Thymus (tissue), 11 donors: ENCODE measurements at regions not wholly inside any gene's neighbourhood (a gene's known extent, or its start where the extent isn't known, plus 50 kb on each side); places are given as distances from the start of the nearest gene placed in this dataset.

Experiments
- DNase-seq, 9 donors: peaks; one replicate each; pipeline ENCODE4 v3.0.0-alpha.2; 2013; ENCODE audit warnings: low spot score in 9 of 9, low read depth in 6 of 9, missing footprints in 1 of 9
- H3K27ac ChIP-seq, 2 donors: one replicate each; pipeline ENCODE4 v1.5.1; 2013; ENCODE audit warnings: control low read depth in 1 of 2, low read depth in 1 of 2, low read length in 1 of 2, mild to moderate bottlenecking in 1 of 2, moderate library complexity in 1 of 2
- H3K27me3 ChIP-seq, 2 donors: one replicate each; pipeline ENCODE4 v1.5.1; 2013; ENCODE audit warnings: low read length in 1 of 2; ENCODE audit not compliant: control insufficient read depth in 2 of 2, insufficient read depth in 1 of 2
- H3K36me3 ChIP-seq, 2 donors: one replicate each; pipeline ENCODE4 v1.5.1; 2013; ENCODE audit warnings: low read length in 1 of 2, mild to moderate bottlenecking in 1 of 2, moderate library complexity in 1 of 2; ENCODE audit not compliant: control insufficient read depth in 2 of 2, insufficient read depth in 2 of 2
- H3K4me1 ChIP-seq, 2 donors: one replicate each; pipeline ENCODE4 v1.5.1; 2013; ENCODE audit warnings: low read length in 2 of 2; ENCODE audit not compliant: control insufficient read depth in 2 of 2, insufficient read depth in 2 of 2
- H3K4me3 ChIP-seq, 2 donors: one replicate each; pipeline ENCODE4 v1.5.1; 2013; ENCODE audit warnings: low read length in 2 of 2, control low read depth in 1 of 2, mild to moderate bottlenecking in 1 of 2
- H3K9me3 ChIP-seq, 2 donors: one replicate each; pipeline ENCODE4 v1.5.1; 2013; ENCODE audit warnings: low read length in 1 of 2, mild to moderate bottlenecking in 1 of 2; ENCODE audit not compliant: control insufficient read depth in 2 of 2, insufficient read depth in 1 of 2
- WGBS: extraction: QIAGEN DNeasy Blood & Tissue Kit; methylation state at CpG from one replicate; pipeline ENCODE4 v1.1.7; 2013; 5-methylcytosine and 5-hydroxymethylcytosine counted together
- donor health status: healthy.

- no peaks in the 10 kb centered on the region for H3K9me3 ChIP-seq
- H3K36me3 ChIP-seq: no peaks in the 10 kb centered on the region
- H3K27me3 ChIP-seq: peaks cover 0 to 2% of the 10 kb centered on the region in 2 donors
- H3K4me3 ChIP-seq: no peak overlapping the region
- H3K4me1 ChIP-seq: no peaks in the 10 kb centered on the region
- no peak overlapping the region for H3K27ac ChIP-seq
- no peak for DNase-seq
- WGBS: 84% methylated on average over 11 of the region's 11 CpGs
These were observed 265.9 kb upstream of the ZMIZ1 start for GRCh38 chr10:78802866-78803265.

DNA sequence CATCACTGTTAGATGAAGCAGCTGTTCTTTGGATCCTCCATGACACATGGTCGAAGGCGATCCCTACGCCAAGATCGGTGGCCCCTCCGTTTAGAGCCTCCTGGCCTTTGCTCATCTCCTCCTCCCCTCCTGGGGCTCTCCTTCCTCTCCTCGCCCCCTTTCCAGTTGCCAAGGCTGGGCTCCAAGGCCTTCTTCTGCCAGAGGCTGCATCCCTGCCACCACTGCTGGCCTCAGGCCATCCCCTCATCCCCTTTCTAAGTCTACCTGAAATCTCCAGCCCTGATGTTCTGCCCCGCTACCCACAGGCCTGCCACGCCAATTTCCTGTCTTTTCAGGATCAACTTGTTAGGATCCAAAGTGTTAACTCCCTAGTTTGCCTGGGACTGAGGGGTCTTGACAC lies 265.1 kb upstream of the ZMIZ1 start:
- no peak overlapping the region for H3K27ac ChIP-seq
- WGBS: 96% methylated on average over 8 of the region's 8 CpGs
- no peaks in the 10 kb centered on the region for H3K4me1 ChIP-seq

GRCh38 chr10:78804411-78805032 lies 264.2 kb upstream of the ZMIZ1 start:
- no peaks in the 10 kb centered on the region for H3K4me1 ChIP-seq
- no peak overlapping the region for H3K4me3 ChIP-seq
- H3K27ac ChIP-seq: no peak overlapping the region
- 91% methylated on average over 7 of the region's 7 CpGs for WGBS
- peaks cover 0 to 2% of the 10 kb centered on the region in 2 donors for H3K27me3 ChIP-seq
- no peaks in the 10 kb centered on the region for H3K36me3 ChIP-seq
- no peak for DNase-seq
- H3K9me3 ChIP-seq: no peaks in the 10 kb centered on the region

More for the DNA sequence above, 265.1 kb upstream of the ZMIZ1 start:
- no peak overlapping the region for H3K4me3 ChIP-seq
- H3K27me3 ChIP-seq: peaks cover 0 to 2% of the 10 kb centered on the region in 2 donors
- DNase-seq: no peak
- no peaks in the 10 kb centered on the region for H3K36me3 ChIP-seq
- H3K9me3 ChIP-seq: no peaks in the 10 kb centered on the region

- Histone ChIP-seq H3K36me3 (no peaks in the 10 kb centered on the region), H3K4me3 (no peak overlapping the region), H3K27ac (no peak overlapping the region), H3K4me1 (no peaks in the 10 kb centered on the region), H3K27me3 (no peaks in the 10 kb centered on the region), H3K9me3 (no peaks in the 10 kb centered on the region)
- peak in 1 of 9 donors; percentile 13 for DNase-seq
- 84% methylated on average over 6 of the region's 6 CpGs for WGBS
These were observed 263.6 kb upstream of the ZMIZ1 start for GRCh38 chr10:78805176-78805575.

DNA sequence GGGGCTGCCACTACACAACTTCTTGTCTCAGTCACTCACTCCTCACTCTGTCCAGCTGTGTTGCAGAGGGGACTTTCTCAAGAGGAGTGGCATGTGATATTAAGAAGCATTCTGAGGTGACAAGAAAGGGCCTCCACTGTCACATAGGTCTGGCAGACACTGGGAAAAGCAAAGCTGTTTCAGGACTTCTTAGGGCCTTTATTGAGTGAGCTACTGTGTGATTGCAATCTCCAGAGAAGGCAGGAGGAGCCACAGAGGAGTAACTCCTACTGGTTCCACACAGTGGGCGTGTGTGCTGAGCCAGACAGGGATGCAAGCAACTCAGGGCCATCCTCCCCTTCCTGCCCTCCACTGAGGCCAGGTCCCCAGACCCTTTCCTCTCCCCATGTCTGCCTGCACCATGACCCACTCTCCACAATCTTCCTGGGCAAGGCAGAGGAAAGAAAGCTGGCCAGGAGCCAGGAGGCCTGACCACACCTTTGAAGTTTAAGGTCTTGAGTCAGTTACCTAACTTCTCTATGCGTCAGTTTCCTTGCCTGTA lies 262.0 kb upstream of the ZMIZ1 start:
- 93% methylated on average over 2 of the region's 2 CpGs for WGBS
- H3K27me3 ChIP-seq: no peaks in the 10 kb centered on the region
- DNase-seq: no peak
- no peaks in the 10 kb centered on the region for H3K36me3 ChIP-seq
- H3K9me3 ChIP-seq: no peaks in the 10 kb centered on the region
- H3K27ac ChIP-seq: no peak overlapping the region
- H3K4me1 ChIP-seq: no peaks in the 10 kb centered on the region
- H3K4me3 ChIP-seq: no peak overlapping the region

GRCh38 chr10:78807504-78808203 lies 261.1 kb upstream of the ZMIZ1 start:
- Histone ChIP-seq H3K36me3 (no peaks in the 10 kb centered on the region), H3K9me3 (no peaks in the 10 kb centered on the region), H3K4me3 (no peak overlapping the region), H3K27ac (no peak overlapping the region), H3K27me3 (no peaks in the 10 kb centered on the region), H3K4me1 (no peaks in the 10 kb centered on the region)
- 95% methylated on average over 12 of the region's 12 CpGs for WGBS
- no peak for DNase-seq

DNA sequence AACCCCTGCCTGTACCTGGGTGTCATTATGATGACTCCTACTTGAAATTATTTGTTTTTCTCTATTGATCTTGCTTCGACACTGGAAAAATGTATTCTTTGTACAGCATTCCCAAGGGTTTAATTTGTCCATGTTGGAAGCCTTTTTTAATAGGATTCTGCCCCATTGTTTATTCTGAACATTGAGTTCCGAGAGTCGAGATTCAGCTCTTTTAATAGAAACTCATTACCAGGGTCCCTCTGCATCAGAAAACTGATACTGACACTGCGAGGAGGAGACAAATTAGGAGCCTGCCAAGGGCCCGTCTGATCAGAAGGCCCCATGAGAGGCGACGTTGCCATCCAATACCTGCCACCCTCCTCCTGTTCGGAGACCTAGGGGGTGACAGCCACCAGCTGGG lies 260.5 kb upstream of the ZMIZ1 start:
- DNase-seq: no peak
- Histone ChIP-seq H3K9me3 (no peaks in the 10 kb centered on the region), H3K27me3 (no peaks in the 10 kb centered on the region), H3K27ac (no peak overlapping the region), H3K36me3 (no peaks in the 10 kb centered on the region), H3K4me1 (no peaks in the 10 kb centered on the region), H3K4me3 (no peak overlapping the region)
- 90% methylated on average over 8 of the region's 8 CpGs for WGBS

DNA sequence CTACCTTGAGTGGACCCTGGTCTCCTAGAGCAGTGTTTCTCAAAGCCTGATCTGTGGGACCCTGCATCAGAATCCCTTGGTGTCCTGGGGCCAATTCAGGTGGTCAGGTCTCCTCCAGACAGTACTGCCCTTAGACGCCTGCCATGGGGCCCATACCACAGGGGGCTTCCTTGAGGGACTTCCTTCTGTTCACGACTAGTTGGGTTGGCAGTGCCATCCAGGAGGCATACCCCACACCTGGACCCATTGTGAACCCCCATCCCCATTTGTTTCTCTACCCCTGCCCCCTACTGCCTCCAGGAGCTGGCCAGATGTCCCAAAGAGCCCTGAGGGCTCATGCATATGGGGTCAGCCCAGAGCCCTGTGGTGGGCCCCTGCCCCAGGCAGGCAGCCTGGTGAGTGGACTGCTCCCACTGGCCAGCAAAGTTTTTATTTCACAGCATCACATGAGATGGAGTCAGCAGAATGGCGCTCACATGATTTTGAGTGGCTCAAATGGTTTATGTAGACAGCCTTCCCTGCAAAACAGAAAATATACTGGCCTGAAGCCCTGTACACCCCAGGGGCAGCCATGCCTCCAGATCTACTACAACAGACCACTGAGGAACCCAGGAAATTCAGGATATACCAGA lies 259.9 kb upstream of the ZMIZ1 start:
- no peaks in the 10 kb centered on the region for H3K36me3 ChIP-seq
- DNase-seq: no peak
- no peak overlapping the region for H3K4me3 ChIP-seq
- no peaks in the 10 kb centered on the region for H3K9me3 ChIP-seq
- no peaks in the 10 kb centered on the region for H3K27me3 ChIP-seq
- WGBS: 90% methylated on average over 3 of the region's 3 CpGs
- H3K27ac ChIP-seq: no peak overlapping the region
- no peaks in the 10 kb centered on the region for H3K4me1 ChIP-seq

GRCh38 chr10:78811174-78811573 lies 257.6 kb upstream of the ZMIZ1 start:
- no peaks in the 10 kb centered on the region for H3K36me3 ChIP-seq

More at GRCh38 chr10:78811174-78811573, 257.6 kb upstream of the ZMIZ1 start:
- Histone ChIP-seq H3K27ac (no peak overlapping the region), H3K4me1 (no peaks in the 10 kb centered on the region), H3K9me3 (no peaks in the 10 kb centered on the region), H3K27me3 (no peaks in the 10 kb centered on the region), H3K4me3 (no peak overlapping the region)
- WGBS: 87% methylated on average over 3 of the region's 3 CpGs
- no peak for DNase-seq
